Erythroblast (primary cell): ENCODE measurements at regions not wholly inside any gene's neighbourhood (a gene's known extent, or its start where the extent isn't known, plus 50 kb on each side); places are given as distances from the start of the nearest gene placed in this dataset.
"Not testable (repeated sequence)": the region's sequence is repeated elsewhere in the genome, so short reads cannot be mapped to it uniquely, and the experiment has no call there.

Source experiments
- DNase-seq, 2 experiments: peaks; one replicate each; lab custom pipeline; 2025; lab: John Stamatoyannopoulos, UW
- GATA1 ChIP-seq: IDR thresholded peaks from 2 replicates; pipeline ENCODE4 v1.6.1; 2011; ENCODE audit warnings: low read depth, mild to moderate bottlenecking, control low read depth, low read length, moderate library complexity
- POLR2A ChIP-seq: IDR thresholded peaks from 2 replicates; pipeline ENCODE4 v1.6.1; 2011; ENCODE audit warnings: mild to moderate bottlenecking, low read length

GRCh38 chr3:115204475-115204874 is 57.4 kb upstream of the ZBTB20 start:
- TF ChIP-seq GATA1 (no peak), POLR2A (no peak)
- no peak for DNase-seq

- no peak for DNase-seq
- TF ChIP-seq GATA1 (no peak), POLR2A (no peak)
Measured at GRCh38 chr3:115208066-115208750, 61.1 kb upstream of the ZBTB20 start.

- TF ChIP-seq POLR2A: no peak
- TF ChIP-seq GATA1: no peak
- no peak for DNase-seq
Measured at GRCh38 chr3:115211810-115212492, 64.9 kb upstream of the ZBTB20 start.

DNA sequence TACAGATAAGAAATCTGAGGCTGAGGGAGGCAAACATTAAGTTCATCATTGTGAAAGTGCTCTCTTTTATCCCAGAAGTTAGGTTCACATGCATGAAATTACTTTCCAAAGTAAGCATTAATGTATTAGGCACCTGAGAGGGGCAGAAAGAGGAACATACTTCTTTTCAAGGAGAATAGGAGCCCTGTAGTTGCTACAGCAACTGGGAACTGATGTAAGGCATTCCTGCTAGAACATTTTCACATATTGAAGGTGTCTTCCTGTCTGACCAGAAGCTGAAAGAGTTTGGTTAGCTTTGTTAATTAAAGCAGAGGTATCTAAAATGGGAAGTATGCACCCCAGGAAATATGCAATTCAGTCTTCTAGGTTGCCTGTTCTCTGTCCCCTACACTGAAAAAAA is 65.5 kb upstream of the ZBTB20 start:
- TF ChIP-seq GATA1 (no peak), POLR2A (no peak)
- no peak for DNase-seq

DNA sequence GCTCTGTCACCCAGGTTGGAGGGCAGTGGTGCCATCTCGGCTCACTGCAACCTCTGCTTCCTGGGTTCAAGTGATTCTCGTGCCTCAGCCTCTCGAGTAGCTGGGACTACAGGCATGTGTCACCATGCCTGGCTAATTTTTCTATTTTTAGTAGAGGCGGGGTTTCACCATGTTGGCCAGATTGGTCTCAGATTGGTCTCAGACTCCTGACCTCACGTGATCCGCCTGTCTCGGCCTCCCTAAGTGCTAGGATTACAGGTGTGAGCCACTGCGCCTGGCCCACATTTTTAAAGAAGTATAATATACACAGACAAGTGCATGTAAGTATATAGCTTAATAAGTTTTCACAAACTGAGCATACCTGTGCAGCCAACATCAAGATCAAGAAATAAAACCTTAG is 66.0 kb upstream of the ZBTB20 start:
- not testable (repeated sequence) for DNase-seq

DNA sequence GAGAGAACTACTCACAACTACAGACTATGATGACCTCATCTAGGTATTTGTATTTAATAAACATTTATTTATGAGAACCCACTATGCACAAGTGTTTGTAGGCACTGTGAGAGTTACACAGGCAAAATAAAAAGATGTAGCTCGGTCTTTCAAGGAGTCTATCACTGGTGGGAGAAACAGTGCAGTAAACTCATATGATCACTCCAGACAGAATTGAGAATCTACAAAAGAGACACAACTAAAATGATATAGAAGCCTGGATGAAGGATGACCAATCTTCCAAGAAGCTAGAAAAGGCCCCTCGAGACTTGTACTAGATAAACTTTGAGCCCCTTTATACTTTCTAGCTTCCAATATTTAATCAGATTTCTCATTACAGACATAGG is 70.2 kb upstream of the ZBTB20 start:
- TF ChIP-seq GATA1 (no peak), POLR2A (no peak)
- DNase-seq: no peak

DNA sequence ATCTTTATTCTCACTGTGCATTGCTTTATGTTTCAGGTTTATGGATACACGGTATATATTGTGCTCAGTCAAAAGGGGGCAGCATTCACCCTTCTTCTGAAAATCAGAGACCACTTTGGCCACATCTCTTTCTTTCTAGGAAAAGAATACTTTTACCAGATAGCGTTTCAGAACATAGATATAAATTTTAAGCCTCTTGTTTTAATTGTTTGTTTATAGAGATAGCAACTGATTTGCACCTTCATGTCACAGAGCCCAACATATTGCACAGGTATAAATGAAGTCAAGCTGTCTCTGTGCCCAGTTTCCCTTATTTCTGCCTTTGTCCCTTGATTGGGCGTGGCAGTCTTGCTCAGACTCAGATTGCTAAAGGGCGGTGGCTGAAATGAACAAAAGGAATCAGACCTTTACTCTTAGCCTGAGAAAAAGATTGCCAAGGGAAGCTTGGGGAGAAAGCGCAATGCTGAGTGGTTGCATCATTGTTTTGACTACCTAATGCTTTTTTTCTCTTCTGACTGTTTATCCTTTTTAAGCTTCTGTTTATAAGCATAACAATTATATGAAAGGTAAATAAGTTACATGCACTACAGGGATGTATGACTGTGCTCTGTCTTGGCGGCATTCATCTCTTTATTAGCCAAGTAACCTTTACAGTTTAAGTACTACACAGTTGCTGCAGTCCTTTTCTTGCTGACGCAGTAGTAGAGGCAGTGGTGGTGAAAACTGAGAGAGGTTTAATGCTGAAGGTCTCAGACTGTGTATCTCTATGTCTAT is 70.8 kb upstream of the ZBTB20 start:
- DNase-seq: peak; percentile 22 to 24
- TF ChIP-seq POLR2A (no peak), GATA1 (no peak)

DNA sequence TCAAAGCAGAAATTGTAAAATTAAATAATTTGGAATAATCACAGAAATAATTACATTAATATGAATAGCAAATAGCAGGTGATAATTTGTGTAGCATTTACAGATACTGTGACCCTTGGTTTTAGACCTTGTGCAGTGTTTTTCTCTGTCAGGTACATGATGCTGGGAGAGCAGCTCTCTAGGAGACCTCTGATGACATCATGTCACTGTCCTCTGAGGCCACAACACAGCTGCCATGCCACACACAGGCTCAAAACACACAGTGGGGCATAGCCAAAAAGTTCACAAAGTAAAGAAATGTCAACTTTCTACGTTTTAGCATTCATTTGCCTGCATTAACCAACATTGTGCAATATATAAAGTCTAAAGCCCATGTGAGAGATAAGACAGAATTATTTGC is 71.8 kb upstream of the ZBTB20 start:
- TF ChIP-seq POLR2A: no peak
- no peak for TF ChIP-seq GATA1
- DNase-seq: no peak

GRCh38 chr3:115224687-115225086 is 77.6 kb upstream of the ZBTB20 start:
- DNase-seq: no peak
- TF ChIP-seq GATA1 (no peak), POLR2A (no peak)

- no peak for TF ChIP-seq POLR2A
- TF ChIP-seq GATA1: no peak
- DNase-seq: no peak
Measured at GRCh38 chr3:115226844-115227445, 79.9 kb upstream of the ZBTB20 start.

GRCh38 chr3:115227461-115227860 is 80.4 kb upstream of the ZBTB20 start:
- TF ChIP-seq GATA1 (no peak), POLR2A (no peak)

DNA sequence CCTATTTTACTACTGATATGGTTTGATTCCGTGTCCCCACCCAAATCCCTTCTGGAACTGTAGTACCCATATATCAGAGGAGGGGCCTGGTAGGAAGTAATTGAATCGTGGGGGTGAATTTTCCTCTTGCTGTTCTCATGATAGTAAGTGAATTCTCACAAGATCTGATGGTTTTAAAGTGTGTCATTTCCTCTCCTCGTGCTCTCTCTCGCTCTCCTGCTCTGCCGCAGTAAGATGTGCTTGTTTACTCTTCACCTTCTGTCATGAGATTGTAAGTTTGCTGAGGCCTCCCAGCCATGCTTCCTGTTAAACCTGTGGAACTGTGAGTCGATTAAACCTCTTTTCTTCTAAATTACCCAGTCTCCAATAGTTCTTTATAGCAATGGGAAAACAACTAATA is 81.2 kb upstream of the ZBTB20 start:
- no peak for TF ChIP-seq POLR2A
- TF ChIP-seq GATA1: no peak
- DNase-seq: no peak

More at GRCh38 chr3:115227461-115227860, 80.4 kb upstream of the ZBTB20 start:
- DNase-seq: no peak

- no peak for DNase-seq
Measured at GRCh38 chr3:115232167-115232566, 85.1 kb upstream of the ZBTB20 start.

GRCh38 chr3:115233021-115233420 is 85.9 kb upstream of the ZBTB20 start:
- no peak for DNase-seq
- no peak for TF ChIP-seq GATA1
- TF ChIP-seq POLR2A: no peak

More at GRCh38 chr3:115232167-115232566, 85.1 kb upstream of the ZBTB20 start:
- TF ChIP-seq GATA1 (no peak), POLR2A (no peak)
